SJCRH30 (cell line): ENCODE measurements at regions not wholly inside any gene's neighbourhood (a gene's known extent, or its start where the extent isn't known, plus 50 kb on each side); places are given as distances from the start of the nearest gene placed in this dataset.

ENCODE experiments used
- DNase-seq, 2 experiments: peaks; one replicate each; pipeline ENCODE4 v3.0.0-alpha.2; 2015 to 2020
- H3K27ac ChIP-seq: fragments of 250-450 bp; sonication (Bioruptor Pico); 2 replicates; pipeline ENCODE4 v1.5.1; 2020; ENCODE audit warnings: mild to moderate bottlenecking, moderate library complexity
- H3K27me3 ChIP-seq: fragments of 250-450 bp; sonication (Bioruptor Pico); 2 replicates; pipeline ENCODE4 v1.5.1; 2020; ENCODE audit warnings: mild to moderate bottlenecking, moderate library complexity
- H3K36me3 ChIP-seq: fragments of 250-450 bp; sonication (Bioruptor Pico); 2 replicates; pipeline ENCODE4 v1.5.1; 2020; ENCODE audit warnings: mild to moderate bottlenecking, moderate library complexity
- H3K4me1 ChIP-seq: fragments of 250-450 bp; sonication (Bioruptor Pico); 2 replicates; pipeline ENCODE4 v1.5.1; 2020; ENCODE audit warnings: mild to moderate bottlenecking, moderate library complexity
- H3K4me3 ChIP-seq: fragments of 250-450 bp; sonication (Bioruptor Pico); 2 replicates; pipeline ENCODE4 v1.5.1; 2020; ENCODE audit warnings: mild to moderate bottlenecking, moderate library complexity
- H3K9me3 ChIP-seq: fragments of 250-450 bp; sonication (Bioruptor Pico); replicated peaks from 2 replicates; pipeline ENCODE4 v1.5.1; 2020; ENCODE audit warnings: mild to moderate bottlenecking, moderate library complexity

- no peak for DNase-seq
- Histone ChIP-seq H3K36me3 (no peaks in the 10 kb centered on the region), H3K9me3 (no peaks in the 10 kb centered on the region)
Observed at GRCh38 chr2:601806-602455, 75.3 kb downstream of the TMEM18 start.

GRCh38 chr2:601387-601698 is 75.9 kb downstream of the TMEM18 start:
- Histone ChIP-seq H3K4me3 (no peak overlapping the region), H3K36me3 (no peaks in the 10 kb centered on the region), H3K27ac (no peak overlapping the region), H3K9me3 (no peaks in the 10 kb centered on the region), H3K27me3 (peaks cover 8% of the 10 kb centered on the region), H3K4me1 (no peaks in the 10 kb centered on the region)
- no peak for DNase-seq

More at GRCh38 chr2:601806-602455, 75.3 kb downstream of the TMEM18 start:
- Histone ChIP-seq H3K27me3 (peaks cover 11% of the 10 kb centered on the region), H3K27ac (no peak overlapping the region), H3K4me1 (no peaks in the 10 kb centered on the region), H3K4me3 (no peak overlapping the region)

GRCh38 chr2:600542-601386 is 76.4 kb downstream of the TMEM18 start:
- no peaks in the 10 kb centered on the region for H3K4me1 ChIP-seq
- no peaks in the 10 kb centered on the region for H3K9me3 ChIP-seq
- peaks cover 8% of the 10 kb centered on the region for H3K27me3 ChIP-seq
- no peak overlapping the region for H3K4me3 ChIP-seq
- H3K36me3 ChIP-seq: no peaks in the 10 kb centered on the region
- H3K27ac ChIP-seq: no peak overlapping the region
- DNase-seq: peak in 1 of 2 experiments; percentile 8

- Histone ChIP-seq H3K4me3 (no peak overlapping the region), H3K27me3 (peaks cover 12% of the 10 kb centered on the region), H3K9me3 (no peaks in the 10 kb centered on the region), H3K4me1 (no peaks in the 10 kb centered on the region), H3K27ac (no peak overlapping the region), H3K36me3 (no peaks in the 10 kb centered on the region)
- no peak for DNase-seq
Observed at GRCh38 chr2:599601-600000, 77.6 kb downstream of the TMEM18 start.

DNA sequence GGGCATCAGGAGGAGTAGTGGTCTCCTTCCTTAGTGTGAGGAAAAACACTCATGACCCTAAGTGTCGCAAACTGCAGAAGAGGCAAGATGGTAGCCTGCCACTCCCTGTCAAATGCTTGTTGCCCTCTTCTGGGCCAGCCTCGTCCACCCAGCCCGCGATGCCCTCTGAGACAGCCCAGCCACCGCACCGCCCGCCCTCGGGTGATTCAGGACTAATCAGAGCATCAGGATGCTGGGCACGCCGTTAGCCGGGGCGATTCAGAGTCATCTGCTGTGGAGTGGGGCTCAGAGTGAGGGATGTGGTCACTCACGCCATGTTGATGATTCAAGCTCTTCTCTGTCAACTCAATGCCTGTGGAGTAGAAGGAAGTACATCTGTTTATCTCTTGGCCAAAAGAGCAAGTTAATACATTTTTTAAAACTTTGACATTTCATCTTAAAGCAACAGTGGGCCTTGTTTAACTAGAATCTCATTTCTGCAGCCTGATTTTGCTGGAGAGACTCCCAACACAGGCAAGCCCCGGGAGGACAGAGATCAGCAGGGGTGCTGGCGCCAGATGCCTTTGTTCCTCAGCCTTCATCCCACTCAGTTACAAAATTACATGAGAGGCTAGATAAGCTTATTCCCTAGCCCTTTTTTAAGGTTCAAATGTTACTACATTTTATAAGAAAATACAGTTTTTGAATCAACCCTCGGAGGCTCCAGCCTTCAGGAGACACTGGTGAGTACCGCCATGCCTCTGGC is 79.0 kb downstream of the TMEM18 start:
- H3K4me3 ChIP-seq: no peak overlapping the region
- H3K27ac ChIP-seq: no peak overlapping the region
- H3K4me1 ChIP-seq: no peaks in the 10 kb centered on the region
- H3K27me3 ChIP-seq: peaks cover 12% of the 10 kb centered on the region
- no peak for DNase-seq
- no peaks in the 10 kb centered on the region for H3K9me3 ChIP-seq
- H3K36me3 ChIP-seq: no peaks in the 10 kb centered on the region

DNA sequence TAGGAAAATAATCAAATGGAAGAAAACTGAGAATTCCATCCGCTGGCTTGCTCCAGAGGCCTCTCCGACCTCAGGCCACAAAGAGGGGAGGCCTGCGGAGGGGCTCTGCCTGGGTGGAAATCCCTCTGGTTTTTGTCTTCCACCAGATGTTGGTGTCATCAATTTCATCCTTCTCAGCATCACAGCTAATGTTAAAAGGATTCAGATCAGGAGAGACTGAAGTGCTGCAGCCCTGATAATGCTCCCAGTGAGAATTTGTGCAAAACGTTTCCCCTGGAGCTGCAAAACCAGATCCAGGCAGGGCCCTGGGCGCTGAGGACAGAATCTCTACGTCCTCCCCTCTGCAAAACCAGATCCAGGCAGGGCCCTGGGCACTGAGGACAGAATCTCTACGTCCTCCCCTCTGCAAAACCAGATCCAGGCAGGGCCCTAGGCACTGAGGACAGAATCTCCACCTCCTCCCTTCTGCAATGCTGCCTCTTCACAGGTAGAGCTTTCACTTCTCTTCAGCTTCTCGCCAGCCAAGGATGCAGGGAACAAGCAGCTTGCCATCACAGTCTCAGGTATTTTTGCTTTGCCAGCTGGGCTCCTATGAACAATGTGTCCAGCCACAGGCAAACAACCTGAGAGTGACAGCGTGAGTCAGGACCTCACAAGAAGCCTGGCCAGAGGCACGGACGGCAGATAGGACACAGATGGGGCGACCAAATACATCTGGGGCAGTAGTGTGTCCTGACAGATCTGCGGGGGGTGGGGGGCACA is 81.2 kb downstream of the TMEM18 start:
- Histone ChIP-seq H3K4me1 (no peaks in the 10 kb centered on the region), H3K9me3 (no peaks in the 10 kb centered on the region), H3K36me3 (no peaks in the 10 kb centered on the region), H3K27me3 (peaks cover 12% of the 10 kb centered on the region), H3K27ac (no peak overlapping the region), H3K4me3 (no peak overlapping the region)
- no peak for DNase-seq

- no peak overlapping the region for H3K27ac ChIP-seq
- H3K4me1 ChIP-seq: no peaks in the 10 kb centered on the region
- no peaks in the 10 kb centered on the region for H3K9me3 ChIP-seq
- no peaks in the 10 kb centered on the region for H3K36me3 ChIP-seq
- H3K27me3 ChIP-seq: peaks cover 16% of the 10 kb centered on the region
- H3K4me3 ChIP-seq: no peak overlapping the region
- no peak for DNase-seq
Observed at GRCh38 chr2:595141-595815, 81.9 kb downstream of the TMEM18 start.

DNA sequence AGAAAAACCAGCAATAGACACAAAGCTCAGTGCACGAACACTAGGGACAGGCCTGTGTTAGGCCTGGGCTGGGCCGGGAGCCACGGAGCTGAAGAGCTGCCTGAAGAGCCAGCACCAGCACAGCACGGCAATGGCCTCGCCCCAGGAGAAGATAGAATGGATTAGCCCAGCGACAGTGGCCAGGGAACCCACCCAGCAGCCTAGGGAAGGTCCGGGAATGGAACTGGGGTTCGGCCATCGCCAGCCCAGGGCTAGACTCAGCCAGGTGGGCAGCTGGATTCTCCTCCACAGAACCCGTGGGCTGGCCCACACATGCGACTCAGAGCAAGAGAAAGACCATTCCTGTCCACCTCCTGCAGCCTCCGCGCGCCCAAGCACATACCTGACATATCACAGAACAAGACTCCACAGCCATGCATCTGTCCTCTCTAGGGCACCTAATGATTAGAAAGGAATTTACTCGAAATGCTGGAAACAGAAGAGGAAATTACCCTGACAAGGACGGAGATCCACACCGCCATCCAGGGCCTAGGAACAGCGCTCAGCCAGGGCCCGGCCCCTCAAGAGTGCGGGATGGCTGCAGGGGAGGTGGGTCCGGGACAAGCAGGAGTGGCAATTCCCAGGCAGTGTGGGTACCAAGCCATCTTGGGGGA is 82.8 kb downstream of the TMEM18 start:
- Histone ChIP-seq H3K9me3 (no peaks in the 10 kb centered on the region), H3K27me3 (peaks cover 21% of the 10 kb centered on the region; the same call in 1 of the 2 replicates), H3K4me1 (no peaks in the 10 kb centered on the region), H3K27ac (no peak overlapping the region), H3K4me3 (no peak overlapping the region), H3K36me3 (no peaks in the 10 kb centered on the region)
- no peak for DNase-seq

GRCh38 chr2:593356-594026 is 83.7 kb downstream of the TMEM18 start:
- Histone ChIP-seq H3K4me1 (no peaks in the 10 kb centered on the region), H3K27ac (no peak overlapping the region), H3K4me3 (no peak overlapping the region), H3K27me3 (peaks cover 24% of the 10 kb centered on the region; the same call in 1 of the 2 replicates), H3K36me3 (no peaks in the 10 kb centered on the region), H3K9me3 (no peaks in the 10 kb centered on the region)
- DNase-seq: no peak

- peaks cover 26% of the 10 kb centered on the region; the same call in 1 of the 2 replicates for H3K27me3 ChIP-seq
- H3K27ac ChIP-seq: no peak overlapping the region
- H3K4me3 ChIP-seq: no peak overlapping the region
- no peaks in the 10 kb centered on the region for H3K9me3 ChIP-seq
- no peaks in the 10 kb centered on the region for H3K4me1 ChIP-seq
- DNase-seq: no peak
- H3K36me3 ChIP-seq: no peaks in the 10 kb centered on the region
Observed at GRCh38 chr2:592737-593136, 84.5 kb downstream of the TMEM18 start.

GRCh38 chr2:590214-591175 is 86.7 kb downstream of the TMEM18 start:
- no peaks in the 10 kb centered on the region for H3K4me1 ChIP-seq
- no peak overlapping the region for H3K4me3 ChIP-seq
- DNase-seq: no peak
- no peak overlapping the region for H3K27ac ChIP-seq
- H3K9me3 ChIP-seq: no peaks in the 10 kb centered on the region
- H3K36me3 ChIP-seq: no peaks in the 10 kb centered on the region
- peaks cover 31% of the 10 kb centered on the region for H3K27me3 ChIP-seq

DNA sequence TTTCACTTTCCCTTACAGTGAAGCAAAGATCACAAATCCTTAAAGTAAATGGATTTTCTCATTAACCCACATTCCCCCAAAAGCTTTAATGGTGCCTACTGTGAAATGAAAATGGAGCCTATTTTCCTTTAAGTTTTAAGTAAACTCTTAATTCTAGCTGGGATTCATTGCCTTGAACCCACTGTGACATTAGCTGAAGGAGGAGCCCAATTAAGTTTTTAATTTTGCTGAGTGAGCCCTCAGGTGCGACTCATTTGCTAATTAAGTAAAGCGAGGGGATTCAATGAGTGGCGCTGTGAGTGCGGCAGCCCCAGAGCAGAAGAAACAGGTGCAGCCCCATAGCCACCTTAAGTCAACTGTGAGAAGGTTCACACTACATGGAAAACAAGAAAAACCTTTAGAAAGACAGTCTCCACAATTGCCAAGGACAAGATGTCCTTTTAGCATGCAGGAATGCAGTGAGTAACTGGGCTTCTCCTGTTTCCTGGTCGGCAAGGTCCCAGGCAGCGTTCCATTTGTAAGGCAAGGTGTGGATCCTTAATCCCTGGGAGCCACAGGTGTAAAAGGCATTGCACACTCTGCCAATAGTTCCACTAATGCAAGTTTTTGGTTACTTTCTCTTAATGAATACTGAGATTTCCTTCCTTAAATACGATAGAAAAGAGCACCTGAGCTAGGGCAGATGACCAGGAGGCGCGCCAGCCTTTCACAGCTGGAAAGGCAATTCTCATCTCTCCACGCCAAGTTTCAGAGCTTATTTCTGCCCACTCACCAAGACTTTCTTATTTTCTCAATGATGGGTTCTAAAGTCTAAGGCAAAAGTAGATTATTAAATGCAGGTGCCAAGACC is 87.7 kb downstream of the TMEM18 start:
- no peaks in the 10 kb centered on the region for H3K36me3 ChIP-seq
- H3K4me1 ChIP-seq: no peaks in the 10 kb centered on the region
- DNase-seq: no peak
- no peaks in the 10 kb centered on the region for H3K9me3 ChIP-seq
- peaks cover 32% of the 10 kb centered on the region for H3K27me3 ChIP-seq
- H3K4me3 ChIP-seq: no peak overlapping the region
- H3K27ac ChIP-seq: no peak overlapping the region
